Activated CD8-positive, alpha-beta T cell treated with anti-CD3 and anti-CD28 coated beads for 36 hours (primary cell): ENCODE measurements at regions not wholly inside any gene's neighbourhood (a gene's known extent, or its start where the extent isn't known, plus 50 kb on each side); places are given as distances from the start of the nearest gene placed in this dataset.

Experiments
- ATAC-seq: fragments of 200-7000 bp; cut with Tn5 transposase; one replicate; pipeline ENCODE4 v1.10.0; 2021; ENCODE audit warnings: mild to moderate bottlenecking, moderate library complexity
- CTCF ChIA-PET: fragments of 350-600 bp; sonication (Branson Sonifier 250); formaldehyde crosslinking; loops from one replicate; lab custom pipeline; 2021; ENCODE audit warnings: antibody characterized with exemption; lab: Charles Lee
- POLR2A ChIA-PET: fragments of 350-600 bp; sonication (Branson Sonifier 250); formaldehyde crosslinking; loops from one replicate; lab custom pipeline; 2021; ENCODE audit warnings: antibody characterized with exemption; lab: Charles Lee
- DNase-seq: peaks from one replicate; pipeline ENCODE4 v3.0.0-alpha.2; 2020
- H3K27ac Mint-ChIP-seq: one replicate; pipeline ENCODE4 v1.8.0; 2021; ENCODE audit warnings: mild to moderate bottlenecking, mixed read lengths
- H3K27me3 Mint-ChIP-seq: one replicate; pipeline ENCODE4 v1.8.0; 2021; ENCODE audit warnings: mixed read lengths
- H3K36me3 Mint-ChIP-seq: one replicate; pipeline ENCODE4 v1.8.0; 2021; ENCODE audit warnings: low read depth, mixed read lengths
- H3K4me1 Mint-ChIP-seq: one replicate; pipeline ENCODE4 v1.8.0; 2021; ENCODE audit warnings: low read depth, mixed read lengths
- H3K4me3 Mint-ChIP-seq: one replicate; pipeline ENCODE4 v1.8.0; 2021; ENCODE audit warnings: mild to moderate bottlenecking, moderate library complexity, mixed read lengths
- H3K9me3 Mint-ChIP-seq: one replicate; pipeline ENCODE4 v1.8.0; 2021; ENCODE audit warnings: mixed read lengths
- CTCF ChIP-seq: fragments of 200-600 bp; IDR thresholded peaks from one replicate; pipeline ENCODE4 v1.8.0; 2022; ENCODE audit warnings: antibody characterized with exemption, mild to moderate bottlenecking
- intact Hi-C: fragments of 100-400 bp; cut with micrococcal nuclease; formaldehyde crosslinking; loops from one replicate; pipeline ENCODE4 v1.10.0; 2022

- H3K4me3 Mint-ChIP-seq, result no peak overlapping the region
- H3K27me3 Mint-ChIP-seq, result no peaks in the 10 kb centered on the region
- no peaks in the 10 kb centered on the region for H3K9me3 Mint-ChIP-seq
- no peaks in the 10 kb centered on the region for H3K36me3 Mint-ChIP-seq
- intact Hi-C loops, result no loop called here
- no peak overlapping the region for H3K27ac Mint-ChIP-seq
- ATAC-seq, result no peak
- no peak for TF ChIP-seq CTCF
- no peaks in the 10 kb centered on the region for H3K4me1 Mint-ChIP-seq
- DNase-seq, result no peak
- CTCF ChIA-PET, result no interaction called here
- POLR2A ChIA-PET, result no interaction called here
Observed at GRCh38 chr4:159504684-159505083, 401.8 kb downstream of the RAPGEF2 start.

- Mint-ChIP-seq H3K9me3 (no peaks in the 10 kb centered on the region), H3K27me3 (no peaks in the 10 kb centered on the region), H3K4me1 (no peaks in the 10 kb centered on the region), H3K36me3 (no peaks in the 10 kb centered on the region), H3K27ac (no peak overlapping the region), H3K4me3 (no peak overlapping the region)
- ChIA-PET CTCF (no interaction called here), POLR2A (no interaction called here)
- no peak for TF ChIP-seq CTCF
- no peak for ATAC-seq
- no peak for DNase-seq
- intact Hi-C loops, result no loop called here
Observed at GRCh38 chr4:159505266-159505975, 402.5 kb downstream of the RAPGEF2 start.

GRCh38 chr4:159506801-159507517 lies 404.1 kb downstream of the RAPGEF2 start:
- ATAC-seq (no peak), DNase-seq (no peak)
- no peak overlapping the region for H3K27ac Mint-ChIP-seq
- intact Hi-C loops, result no loop called here
- CTCF ChIA-PET, result no interaction called here
- no peaks in the 10 kb centered on the region for H3K4me1 Mint-ChIP-seq
- TF ChIP-seq CTCF, result no peak
- POLR2A ChIA-PET, result no interaction called here
- no peaks in the 10 kb centered on the region for H3K36me3 Mint-ChIP-seq
- no peaks in the 10 kb centered on the region for H3K27me3 Mint-ChIP-seq
- no peaks in the 10 kb centered on the region for H3K9me3 Mint-ChIP-seq
- no peak overlapping the region for H3K4me3 Mint-ChIP-seq

- ChIA-PET CTCF (no interaction called here), POLR2A (no interaction called here)
- peaks cover 2% of the 10 kb centered on the region for H3K9me3 Mint-ChIP-seq
- H3K27ac Mint-ChIP-seq, result no peak overlapping the region
- DNase-seq, result no peak
- TF ChIP-seq CTCF, result no peak
- H3K36me3 Mint-ChIP-seq, result no peaks in the 10 kb centered on the region
- H3K4me1 Mint-ChIP-seq, result no peaks in the 10 kb centered on the region
- H3K27me3 Mint-ChIP-seq, result no peaks in the 10 kb centered on the region
- intact Hi-C loops, result no loop called here
- no peak overlapping the region for H3K4me3 Mint-ChIP-seq
- no peak for ATAC-seq
Observed at GRCh38 chr4:159508917-159509500, 406.1 kb downstream of the RAPGEF2 start.

GRCh38 chr4:159512348-159512747 lies 409.5 kb downstream of the RAPGEF2 start:
- Mint-ChIP-seq H3K4me1 (no peaks in the 10 kb centered on the region), H3K27me3 (no peaks in the 10 kb centered on the region), H3K36me3 (no peaks in the 10 kb centered on the region), H3K27ac (no peak overlapping the region), H3K9me3 (peaks cover 2% of the 10 kb centered on the region), H3K4me3 (no peak overlapping the region)
- TF ChIP-seq CTCF, result no peak
- CTCF ChIA-PET, result no interaction called here
- ATAC-seq, result no peak
- DNase-seq, result no peak
- POLR2A ChIA-PET, result no interaction called here
- intact Hi-C loops, result no loop called here
